ENCODE measurements at regions not wholly inside any gene's neighbourhood (a gene's known extent, or its start where the extent isn't known, plus 50 kb on each side); places are given as distances from the start of the nearest gene placed in this dataset.

DNA sequence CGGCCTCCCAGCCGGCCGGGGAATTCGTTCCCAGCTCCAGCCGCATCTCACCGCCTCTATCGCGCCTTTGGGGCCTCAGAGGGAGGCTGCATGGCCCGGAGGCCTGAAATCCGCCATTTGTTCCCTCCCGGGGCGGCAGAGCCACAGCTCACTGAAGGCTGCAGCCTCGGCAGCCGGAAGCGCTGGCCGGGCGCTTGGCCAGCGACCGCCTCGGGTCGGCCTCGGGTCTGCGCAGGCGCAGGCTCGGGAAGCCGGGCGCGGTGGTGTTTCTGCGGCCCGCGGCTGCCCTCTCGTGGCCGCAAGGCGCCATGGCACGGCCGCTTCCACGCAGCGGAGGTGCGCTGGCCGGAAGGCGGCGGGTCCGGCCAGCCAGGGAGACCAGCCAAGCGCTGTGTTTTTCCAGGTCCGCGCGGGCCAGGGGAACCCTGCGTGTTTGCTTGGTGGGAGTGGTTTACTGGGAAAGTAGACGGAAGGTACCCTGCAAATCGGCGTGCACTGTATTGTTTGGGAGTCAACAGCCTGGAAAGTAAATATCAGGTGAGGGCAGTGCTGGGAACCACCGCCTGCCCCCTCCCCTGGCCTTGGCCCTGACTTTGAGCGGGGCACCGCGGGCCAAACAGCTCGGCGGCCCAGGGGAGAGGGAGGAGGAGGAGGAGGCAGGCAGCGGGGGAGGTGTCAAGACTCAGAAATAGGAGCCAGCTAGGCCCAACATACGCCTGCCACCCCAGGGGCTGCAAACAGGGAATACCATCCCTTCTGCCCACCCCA is 52.7 kb upstream of the CD34 start:
- Histone ChIP-seq H3K27ac (peak overlapping the region; percentile 88 to 98 (median 94)), H3K4me3 (peak overlapping the region; percentile 28 to 60 (median 46)), H3K9me3 (no peaks in the 10 kb centered on the region), H3K27me3 (no peaks in the 10 kb centered on the region), H3K36me3 (no peaks in the 10 kb centered on the region), H3K4me1 (peaks cover 6 to 17% (median 14%) of the 10 kb centered on the region in 3 donors)
- intact Hi-C loops (cut with DNase I): loop anchor here in 2 of 3 donors (5.0 to 10.0 kb wide), 2 partner anchors 76 to 139 kb away; no protein-coding TSS in a partner anchor
- FAIRE-seq (no peak), DNase-seq (peak; percentile 95 to 99 (median 98)), ATAC-seq (peak; percentile 87 to 92 (median 92))
- WGBS, 2 donors: 1 to 2% methylated on average over 40 to 59 of the region's 59 CpGs
- TF ChIP-seq, protein P1, sequence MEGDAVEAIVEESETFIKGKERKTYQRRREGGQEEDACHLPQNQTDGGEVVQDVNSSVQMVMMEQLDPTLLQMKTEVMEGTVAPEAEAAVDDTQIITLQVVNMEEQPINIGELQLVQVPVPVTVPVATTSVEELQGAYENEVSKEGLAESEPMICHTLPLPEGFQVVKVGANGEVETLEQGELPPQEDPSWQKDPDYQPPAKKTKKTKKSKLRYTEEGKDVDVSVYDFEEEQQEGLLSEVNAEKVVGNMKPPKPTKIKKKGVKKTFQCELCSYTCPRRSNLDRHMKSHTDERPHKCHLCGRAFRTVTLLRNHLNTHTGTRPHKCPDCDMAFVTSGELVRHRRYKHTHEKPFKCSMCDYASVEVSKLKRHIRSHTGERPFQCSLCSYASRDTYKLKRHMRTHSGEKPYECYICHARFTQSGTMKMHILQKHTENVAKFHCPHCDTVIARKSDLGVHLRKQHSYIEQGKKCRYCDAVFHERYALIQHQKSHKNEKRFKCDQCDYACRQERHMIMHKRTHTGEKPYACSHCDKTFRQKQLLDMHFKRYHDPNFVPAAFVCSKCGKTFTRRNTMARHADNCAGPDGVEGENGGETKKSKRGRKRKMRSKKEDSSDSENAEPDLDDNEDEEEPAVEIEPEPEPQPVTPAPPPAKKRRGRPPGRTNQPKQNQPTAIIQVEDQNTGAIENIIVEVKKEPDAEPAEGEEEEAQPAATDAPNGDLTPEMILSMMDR (IDR thresholded peaks at IDR 0.05): peak; percentile 100

DNA sequence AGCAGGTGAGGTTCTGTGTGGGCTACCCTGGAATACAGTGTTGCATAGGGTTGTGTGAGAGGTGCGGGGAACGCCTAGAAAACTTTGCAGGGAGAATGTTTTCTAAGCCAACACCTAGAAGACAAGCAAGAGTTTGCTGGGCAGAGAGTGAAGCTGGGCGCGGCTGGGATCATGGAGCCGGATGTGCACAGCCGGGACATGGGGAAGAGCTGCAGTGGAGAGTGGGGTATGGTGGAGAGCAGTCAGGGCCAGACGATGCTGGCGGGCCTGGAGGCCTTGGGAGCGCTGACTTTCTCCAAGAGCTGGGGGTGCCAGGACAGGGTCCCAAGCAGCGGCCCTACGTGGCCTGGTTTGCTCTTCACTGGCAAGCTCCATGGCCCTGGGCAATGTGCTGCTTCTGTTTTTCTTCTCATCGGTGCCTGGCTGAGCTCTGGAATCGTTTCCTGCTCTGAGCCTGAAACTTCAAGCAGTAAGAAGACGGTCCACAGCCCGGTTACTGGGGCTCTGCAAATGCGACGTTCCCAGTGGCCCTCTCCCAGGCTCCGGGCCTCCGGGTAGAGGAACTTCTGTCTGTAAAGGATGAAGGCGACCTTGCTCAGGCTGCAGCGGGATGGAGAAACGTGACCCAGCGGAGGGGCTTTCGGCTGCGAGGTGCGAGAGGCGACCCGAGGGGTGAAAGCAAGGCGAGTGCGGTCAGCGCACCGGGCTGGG is 51.9 kb upstream of the CD34 start:
- peak overlapping the region; percentile 88 to 98 (median 94) for H3K27ac ChIP-seq
- intact Hi-C loops (cut with DNase I): loop anchor here in 2 of 3 donors (5.0 to 10.0 kb wide), 2 partner anchors 76 to 138 kb away; no protein-coding TSS in a partner anchor
- ATAC-seq: peak; percentile 18 to 45 (median 26)
- H3K36me3 ChIP-seq: no peaks in the 10 kb centered on the region
- H3K9me3 ChIP-seq: no peaks in the 10 kb centered on the region
- 26% methylated on average over 32 of the region's 32 CpGs for WGBS, 2 donors
- peak overlapping the region; percentile 28 to 60 (median 46) for H3K4me3 ChIP-seq
- TF ChIP-seq, protein P1 (IDR thresholded peaks at IDR 0.05): no peak
- DNase-seq: peak in 4 of 6 donors; percentile 35 to 79 (median 53)
- no peaks in the 10 kb centered on the region for H3K27me3 ChIP-seq
- no peak for FAIRE-seq
- H3K4me1 ChIP-seq: peaks cover 6 to 18% (median 14%) of the 10 kb centered on the region in 3 donors

All from pancreas (tissue), 10 donors.